Endothelial cell of umbilical vein (primary cell): ENCODE measurements at regions not wholly inside any gene's neighbourhood (a gene's known extent, or its start where the extent isn't known, plus 50 kb on each side); places are given as distances from the start of the nearest gene placed in this dataset.

Experiments
- CTCF ChIP-seq, 2 donors: IDR thresholded peaks; 1 replicate in 1 of 2; 2 replicates in 1 of 2; pipeline ENCODE4 v1.5.1; 2011; ENCODE audit warnings: low read length in 2 of 2, mild to moderate bottlenecking in 2 of 2, moderate library complexity in 2 of 2, control low read depth in 1 of 2, inconsistent platforms in 1 of 2, low read depth in 1 of 2; ENCODE audit not compliant: insufficient read depth in 1 of 2; ENCODE audit errors: extremely low read depth in 1 of 2
- FOS ChIP-seq: IDR thresholded peaks from 2 replicates; pipeline ENCODE4 v1.6.1; 2011; ENCODE audit warnings: mild to moderate bottlenecking, low read length, moderate library complexity, borderline replicate concordance; ENCODE audit not compliant: insufficient read depth
- MAX ChIP-seq: IDR thresholded peaks from 2 replicates; pipeline ENCODE4 v1.6.1; 2011; ENCODE audit not compliant: insufficient read depth, insufficient read length
- POLR2A ChIP-seq: IDR thresholded peaks from 2 replicates; pipeline ENCODE4 v1.6.1; 2012; ENCODE audit warnings: low read depth, mild to moderate bottlenecking, control low read depth, low read length
- POLR2AphosphoS5 ChIP-seq: IDR thresholded peaks from 2 replicates; pipeline ENCODE4 v1.6.1; 2012; ENCODE audit warnings: low read depth, mild to moderate bottlenecking, control low read depth, low read length, moderate library complexity; ENCODE audit not compliant: insufficient read depth

GRCh38 chr2:731711-732110, 54.5 kb upstream of the TMEM18 start:
- TF ChIP-seq CTCF (IDR thresholded peaks at IDR 0.05; ENCODE audit: extremely low read depth in 1 of 2, insufficient read depth in 1 of 2, low read depth in 1 of 2, low read length in 2 of 2) = no peak
- TF ChIP-seq MAX = no peak
- TF ChIP-seq POLR2A = no peak
- no peak for TF ChIP-seq POLR2AphosphoS5
- no peak for TF ChIP-seq FOS
